ENCODE measurements at regions not wholly inside any gene's neighbourhood (a gene's known extent, or its start where the extent isn't known, plus 50 kb on each side); places are given as distances from the start of the nearest gene placed in this dataset.

- H3K27ac ChIP-seq = no peak overlapping the region
- TF ChIP-seq, protein P1, sequence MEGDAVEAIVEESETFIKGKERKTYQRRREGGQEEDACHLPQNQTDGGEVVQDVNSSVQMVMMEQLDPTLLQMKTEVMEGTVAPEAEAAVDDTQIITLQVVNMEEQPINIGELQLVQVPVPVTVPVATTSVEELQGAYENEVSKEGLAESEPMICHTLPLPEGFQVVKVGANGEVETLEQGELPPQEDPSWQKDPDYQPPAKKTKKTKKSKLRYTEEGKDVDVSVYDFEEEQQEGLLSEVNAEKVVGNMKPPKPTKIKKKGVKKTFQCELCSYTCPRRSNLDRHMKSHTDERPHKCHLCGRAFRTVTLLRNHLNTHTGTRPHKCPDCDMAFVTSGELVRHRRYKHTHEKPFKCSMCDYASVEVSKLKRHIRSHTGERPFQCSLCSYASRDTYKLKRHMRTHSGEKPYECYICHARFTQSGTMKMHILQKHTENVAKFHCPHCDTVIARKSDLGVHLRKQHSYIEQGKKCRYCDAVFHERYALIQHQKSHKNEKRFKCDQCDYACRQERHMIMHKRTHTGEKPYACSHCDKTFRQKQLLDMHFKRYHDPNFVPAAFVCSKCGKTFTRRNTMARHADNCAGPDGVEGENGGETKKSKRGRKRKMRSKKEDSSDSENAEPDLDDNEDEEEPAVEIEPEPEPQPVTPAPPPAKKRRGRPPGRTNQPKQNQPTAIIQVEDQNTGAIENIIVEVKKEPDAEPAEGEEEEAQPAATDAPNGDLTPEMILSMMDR (conservative IDR thresholded peaks at IDR 0.05) = no peak
- no peak for TF ChIP-seq ZFX (IDR thresholded peaks at IDR 0.05)
These were observed 151.9 kb downstream of the SPATA31D1 start for GRCh38 chr9:82140471-82140870.

DNA sequence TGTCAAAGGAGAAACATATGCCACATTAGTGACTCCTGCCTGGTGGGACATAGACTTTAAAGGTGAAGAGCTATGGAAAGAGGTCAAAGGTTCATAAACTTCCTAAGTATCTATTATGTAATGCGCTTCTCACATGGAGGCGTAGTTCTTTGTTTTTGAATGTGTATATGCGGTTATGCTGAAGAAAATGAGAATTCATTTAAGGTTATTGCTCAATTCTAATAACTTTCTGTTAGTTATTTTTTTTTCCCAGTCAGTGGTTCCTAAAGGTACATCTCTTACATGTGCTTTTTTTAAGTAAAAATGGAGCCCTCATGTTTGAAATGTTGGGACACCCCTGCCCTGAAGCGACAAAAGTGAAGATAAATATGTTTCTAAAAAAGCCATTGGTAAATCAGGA, 156.2 kb downstream of the SPATA31D1 start:
- no peak for TF ChIP-seq ZFX (IDR thresholded peaks at IDR 0.05)
- TF ChIP-seq, protein P1 (conservative IDR thresholded peaks at IDR 0.05) = no peak
- H3K27ac ChIP-seq = no peak overlapping the region

DNA sequence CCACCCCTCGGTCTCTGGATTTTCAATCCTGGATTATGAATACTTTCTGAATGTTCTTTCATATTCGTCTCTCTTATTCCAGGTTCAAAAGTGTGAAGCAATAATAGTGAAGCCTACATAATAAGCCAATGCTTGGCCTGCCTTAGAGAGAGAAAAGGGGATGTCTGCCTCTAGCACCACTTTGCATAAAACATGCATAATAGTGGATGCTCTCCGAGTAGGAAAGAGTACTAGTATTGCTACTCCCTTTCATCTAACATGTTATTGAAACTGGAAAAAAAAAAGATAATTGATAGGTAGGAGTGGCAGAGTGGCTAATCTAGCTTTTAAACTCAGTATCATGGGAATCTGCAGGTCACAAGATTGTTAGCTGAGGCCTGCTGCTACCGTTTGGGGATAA, 158.1 kb downstream of the SPATA31D1 start:
- no peak overlapping the region for H3K27ac ChIP-seq
- TF ChIP-seq, protein P1 (conservative IDR thresholded peaks at IDR 0.05) = no peak
- TF ChIP-seq ZFX (IDR thresholded peaks at IDR 0.05) = no peak

GRCh38 chr9:82147798-82148425, 159.3 kb downstream of the SPATA31D1 start:
- no peak overlapping the region for H3K27ac ChIP-seq
- TF ChIP-seq, protein P1 (conservative IDR thresholded peaks at IDR 0.05) = no peak
- no peak for TF ChIP-seq ZFX (IDR thresholded peaks at IDR 0.05)

DNA sequence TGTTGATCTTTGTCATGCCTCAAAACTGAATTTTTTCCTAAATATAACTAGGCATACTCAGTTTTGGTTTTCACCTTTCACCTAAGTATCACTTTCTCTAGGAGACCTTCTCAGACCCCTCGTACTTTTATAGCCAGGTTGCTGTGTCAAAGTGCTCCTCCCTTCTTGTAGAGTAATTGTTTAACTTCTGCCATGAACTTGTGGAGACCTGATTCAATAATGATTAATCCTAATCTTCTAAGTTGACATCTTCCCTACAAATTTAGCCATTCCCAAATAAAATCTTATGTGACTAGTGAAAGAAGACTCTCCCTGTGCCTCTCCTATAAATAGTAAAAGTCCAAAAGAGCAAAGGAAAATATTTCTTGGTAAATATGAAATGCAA, 159.8 kb downstream of the SPATA31D1 start:
- no peak for TF ChIP-seq ZFX (IDR thresholded peaks at IDR 0.05)
- TF ChIP-seq, protein P1 (conservative IDR thresholded peaks at IDR 0.05) = no peak
- no peak overlapping the region for H3K27ac ChIP-seq

GRCh38 chr9:82148901-82149461, 160.4 kb downstream of the SPATA31D1 start:
- no peak overlapping the region for H3K27ac ChIP-seq
- TF ChIP-seq, protein P1 (conservative IDR thresholded peaks at IDR 0.05) = no peak
- TF ChIP-seq ZFX (IDR thresholded peaks at IDR 0.05) = no peak

DNA sequence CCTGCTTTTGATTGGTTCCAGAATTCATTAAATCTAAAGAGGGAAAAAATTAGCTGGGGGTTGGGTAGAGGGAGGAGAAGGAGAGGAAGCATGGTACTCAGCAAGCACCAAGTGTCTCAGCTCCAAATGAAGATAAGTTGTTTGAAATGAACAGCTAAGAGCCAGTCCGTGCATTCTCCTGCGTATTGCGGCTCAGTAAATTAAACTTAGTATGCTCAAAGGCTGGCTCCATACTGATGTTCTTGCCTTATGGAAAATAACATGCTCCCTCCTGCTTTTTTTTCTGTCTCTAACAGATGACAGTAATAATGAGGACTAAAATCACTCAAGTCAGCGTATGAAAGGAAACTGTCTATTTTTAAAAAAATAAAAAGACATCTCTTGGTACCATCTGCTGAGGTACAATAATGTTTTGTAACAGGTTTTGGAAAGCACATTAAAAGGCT, 161.0 kb downstream of the SPATA31D1 start:
- no peak overlapping the region for H3K27ac ChIP-seq
- TF ChIP-seq, protein P1 (conservative IDR thresholded peaks at IDR 0.05) = no peak
- TF ChIP-seq ZFX (IDR thresholded peaks at IDR 0.05) = no peak
